CD4-positive, alpha-beta T cell (primary cell): ENCODE measurements at regions not wholly inside any gene's neighbourhood (a gene's known extent, or its start where the extent isn't known, plus 50 kb on each side); places are given as distances from the start of the nearest gene placed in this dataset.

Source experiments
- ATAC-seq: fragments of 200-7000 bp; cut with Tn5 transposase; one replicate; pipeline ENCODE4 v1.10.0; 2022; ENCODE audit warnings: mild to moderate bottlenecking; ENCODE audit not compliant: poor library complexity
- CTCF ChIA-PET: fragments of 350-600 bp; sonication (Branson Sonifier 250); formaldehyde crosslinking; loops from one replicate; lab custom pipeline; 2021; ENCODE audit warnings: antibody characterized with exemption, inconsistent platforms; lab: Charles Lee
- POLR2A ChIA-PET: fragments of 350-600 bp; sonication (Branson Sonifier 250); formaldehyde crosslinking; loops from one replicate; lab custom pipeline; 2021; ENCODE audit warnings: antibody characterized with exemption, inconsistent platforms; lab: Charles Lee
- DNase-seq, 14 experiments: peaks; one replicate each; pipeline ENCODE4 v3.0.0-alpha.2; 2013 to 2020; ENCODE audit warnings: mixed read lengths in 2 of 14
- H3K27ac ChIP-seq, 2 donors: one replicate each; pipeline versions ENCODE4 v1.5.1 to v1.7.0; 2013; ENCODE audit warnings: low read length in 2 of 2, low read depth in 1 of 2, mild to moderate bottlenecking in 1 of 2
- H3K27me3 ChIP-seq, 2 experiments: 1 replicate in 1 of 2; 2 replicates in 1 of 2; pipeline versions ENCODE4 v1.6.1 to v1.7.0; 2013; ENCODE audit warnings: low read length in 2 of 2, control low read depth in 1 of 2, mild to moderate bottlenecking in 1 of 2, moderate library complexity in 1 of 2; ENCODE audit not compliant: insufficient read depth in 2 of 2, control insufficient read depth in 1 of 2
- H3K36me3 ChIP-seq: one replicate; pipeline ENCODE4 v1.6.1; 2013; ENCODE audit warnings: low read length, control low read depth; ENCODE audit not compliant: insufficient read depth
- H3K4me1 ChIP-seq: one replicate; pipeline ENCODE4 v1.6.1; 2013; ENCODE audit warnings: low read length, control low read depth; ENCODE audit not compliant: insufficient read depth
- H3K4me3 ChIP-seq: one replicate; pipeline ENCODE4 v1.5.1; 2013; ENCODE audit warnings: mild to moderate bottlenecking, low read length, moderate library complexity
- H3K9me3 ChIP-seq, 2 experiments: 1 replicate in 1 of 2; 2 replicates in 1 of 2; pipeline versions ENCODE4 v1.6.1 to v1.7.0; 2013; ENCODE audit warnings: low read length in 2 of 2, mild to moderate bottlenecking in 2 of 2, control low read depth in 1 of 2, moderate library complexity in 1 of 2; ENCODE audit not compliant: control insufficient read depth in 1 of 2, insufficient read depth in 1 of 2
- H3K27ac Mint-ChIP-seq: one replicate; pipeline ENCODE4 v1.8.0; 2020; ENCODE audit warnings: mixed read lengths
- H3K27me3 Mint-ChIP-seq: one replicate; pipeline ENCODE4 v1.8.0; 2021; ENCODE audit warnings: mixed read lengths
- H3K36me3 Mint-ChIP-seq: one replicate; pipeline ENCODE4 v1.8.0; 2021; ENCODE audit warnings: low read depth, mixed read lengths
- H3K4me1 Mint-ChIP-seq: one replicate; pipeline ENCODE4 v1.8.0; 2021; ENCODE audit warnings: low read depth, mixed read lengths
- H3K4me3 Mint-ChIP-seq: one replicate; pipeline ENCODE4 v1.8.0; 2020; ENCODE audit warnings: mild to moderate bottlenecking, mixed read lengths
- H3K9me3 Mint-ChIP-seq: one replicate; pipeline ENCODE4 v1.8.0; 2020; ENCODE audit warnings: mixed read lengths
- CTCF ChIP-seq: fragments of 200-600 bp; IDR thresholded peaks from one replicate; pipeline ENCODE4 v1.8.0; 2022; ENCODE audit warnings: antibody characterized with exemption, mild to moderate bottlenecking
- intact Hi-C, 2 experiments: fragments of 100-400 bp; cut with DNase I in 1 of 2; cut with micrococcal nuclease in 1 of 2; formaldehyde crosslinking; loops; one replicate each; pipeline versions ENCODE4 v1.15.1 to v1.9.0; 2023 to 2025; cut with DNase I, micrococcal nuclease

- H3K4me1 ChIP-seq, result no peaks in the 10 kb centered on the region
- ChIA-PET CTCF (no interaction called here), POLR2A (no interaction called here)
- intact Hi-C loops, result no loop called here
- Mint-ChIP-seq H3K4me1 (no peaks in the 10 kb centered on the region), H3K4me3 (no peak overlapping the region), H3K27ac (no peak overlapping the region), H3K9me3 (peaks cover 7% of the 10 kb centered on the region), H3K36me3 (no peaks in the 10 kb centered on the region), H3K27me3 (no peaks in the 10 kb centered on the region)
- H3K36me3 ChIP-seq, result no peaks in the 10 kb centered on the region
- H3K9me3 ChIP-seq, result peaks cover 0 to 4% of the 10 kb centered on the region in 2 experiments
- no peak overlapping the region for H3K27ac ChIP-seq
- no peaks in the 10 kb centered on the region for H3K27me3 ChIP-seq
- no peak for ATAC-seq
- no peak overlapping the region for H3K4me3 ChIP-seq
- DNase-seq, result no peak
- no peak for TF ChIP-seq CTCF
These were observed 1053.8 kb upstream of the CNTN5 start for GRCh38 chr11:97966901-97967300.

- ATAC-seq (no peak), DNase-seq (no peak)
- Histone ChIP-seq H3K27ac (no peak overlapping the region), H3K4me3 (no peak overlapping the region), H3K36me3 (no peaks in the 10 kb centered on the region), H3K27me3 (no peaks in the 10 kb centered on the region), H3K9me3 (peaks cover 0 to 6% of the 10 kb centered on the region in 2 experiments), H3K4me1 (no peaks in the 10 kb centered on the region)
- H3K27ac Mint-ChIP-seq, result no peak overlapping the region
- no peaks in the 10 kb centered on the region for H3K9me3 Mint-ChIP-seq
- H3K4me1 Mint-ChIP-seq, result no peaks in the 10 kb centered on the region
- ChIA-PET CTCF (no interaction called here), POLR2A (no interaction called here)
- H3K36me3 Mint-ChIP-seq, result no peaks in the 10 kb centered on the region
- intact Hi-C loops, result no loop called here
- no peak for TF ChIP-seq CTCF
- H3K27me3 Mint-ChIP-seq, result no peaks in the 10 kb centered on the region
- H3K4me3 Mint-ChIP-seq, result no peak overlapping the region
These were observed 1052.7 kb upstream of the CNTN5 start for GRCh38 chr11:97968071-97968470.

GRCh38 chr11:97972731-97973130, 1048.0 kb upstream of the CNTN5 start:
- ChIA-PET POLR2A (no interaction called here), CTCF (no interaction called here)
- peaks cover 0 to 15% of the 10 kb centered on the region in 2 experiments for H3K9me3 ChIP-seq
- ATAC-seq, result no peak
- H3K4me3 ChIP-seq, result no peak overlapping the region
- H3K4me1 Mint-ChIP-seq, result no peaks in the 10 kb centered on the region
- H3K27me3 ChIP-seq, result no peaks in the 10 kb centered on the region
- H3K36me3 Mint-ChIP-seq, result no peaks in the 10 kb centered on the region
- DNase-seq, result no peak
- no peak overlapping the region for H3K27ac ChIP-seq
- peaks cover 2% of the 10 kb centered on the region for H3K9me3 Mint-ChIP-seq
- H3K36me3 ChIP-seq, result no peaks in the 10 kb centered on the region
- H3K27ac Mint-ChIP-seq, result no peak overlapping the region
- intact Hi-C loops, result no loop called here
- no peaks in the 10 kb centered on the region for H3K4me1 ChIP-seq
- no peaks in the 10 kb centered on the region for H3K27me3 Mint-ChIP-seq
- H3K4me3 Mint-ChIP-seq, result no peak overlapping the region
- TF ChIP-seq CTCF, result no peak
